ENCODE measurements at regions not wholly inside any gene's neighbourhood (a gene's known extent, or its start where the extent isn't known, plus 50 kb on each side); places are given as distances from the start of the nearest gene placed in this dataset.

- TF ChIP-seq ZNF565 (CRISPR knock-in tag; conservative IDR thresholded peaks at IDR 0.05; ENCODE audit: low read depth) (no peak), OSR1 (CRISPR knock-in tag; IDR thresholded peaks at IDR 0.05) (no peak), CREB5 (CRISPR knock-in tag; IDR thresholded peaks at IDR 0.05; ENCODE audit: low read depth) (no peak), ARNTL (CRISPR knock-in tag; IDR thresholded peaks at IDR 0.05; ENCODE audit: borderline replicate concordance, low read depth) (no peak), GLIS3 (CRISPR knock-in tag; IDR thresholded peaks at IDR 0.05) (no peak), CSDC2 (CRISPR knock-in tag; IDR thresholded peaks at IDR 0.05) (no peak), ZFP3 (CRISPR knock-in tag; IDR thresholded peaks at IDR 0.05) (no peak), CSRNP3 (CRISPR knock-in tag; IDR thresholded peaks at IDR 0.05) (no peak), ZFP30 (CRISPR knock-in tag; IDR thresholded peaks at IDR 0.05) (no peak), PATZ1 (CRISPR knock-in tag; IDR thresholded peaks at IDR 0.05; ENCODE audit: borderline replicate concordance) (no peak)
These were observed 113.7 kb upstream of the LOC128125822 start for GRCh38 chr6:63458480-63459115.
